ENCODE measurements at regions not wholly inside any gene's neighbourhood (a gene's known extent, or its start where the extent isn't known, plus 50 kb on each side); places are given as distances from the start of the nearest gene placed in this dataset.

DNA sequence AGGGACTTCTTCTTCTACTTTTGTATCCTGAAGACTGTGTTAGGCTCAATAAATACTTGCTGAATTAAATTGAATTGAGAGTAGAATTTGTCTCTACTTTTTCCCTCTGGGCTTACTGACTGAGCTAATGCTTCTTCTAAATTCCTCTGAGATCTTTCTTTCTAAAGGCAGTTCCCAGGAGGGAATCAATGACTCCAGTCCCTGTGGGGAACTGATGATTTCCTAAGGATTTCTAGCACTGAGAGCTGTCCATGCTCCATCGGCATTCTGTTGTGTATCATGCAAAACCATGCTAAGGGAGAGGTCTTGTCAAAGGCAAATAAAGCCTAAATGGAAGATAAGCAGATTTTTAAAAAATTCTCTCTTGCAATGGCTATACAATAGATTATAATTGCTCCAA, 148.8 kb upstream of the KIRREL3 start:
- TF ChIP-seq, protein P1, sequence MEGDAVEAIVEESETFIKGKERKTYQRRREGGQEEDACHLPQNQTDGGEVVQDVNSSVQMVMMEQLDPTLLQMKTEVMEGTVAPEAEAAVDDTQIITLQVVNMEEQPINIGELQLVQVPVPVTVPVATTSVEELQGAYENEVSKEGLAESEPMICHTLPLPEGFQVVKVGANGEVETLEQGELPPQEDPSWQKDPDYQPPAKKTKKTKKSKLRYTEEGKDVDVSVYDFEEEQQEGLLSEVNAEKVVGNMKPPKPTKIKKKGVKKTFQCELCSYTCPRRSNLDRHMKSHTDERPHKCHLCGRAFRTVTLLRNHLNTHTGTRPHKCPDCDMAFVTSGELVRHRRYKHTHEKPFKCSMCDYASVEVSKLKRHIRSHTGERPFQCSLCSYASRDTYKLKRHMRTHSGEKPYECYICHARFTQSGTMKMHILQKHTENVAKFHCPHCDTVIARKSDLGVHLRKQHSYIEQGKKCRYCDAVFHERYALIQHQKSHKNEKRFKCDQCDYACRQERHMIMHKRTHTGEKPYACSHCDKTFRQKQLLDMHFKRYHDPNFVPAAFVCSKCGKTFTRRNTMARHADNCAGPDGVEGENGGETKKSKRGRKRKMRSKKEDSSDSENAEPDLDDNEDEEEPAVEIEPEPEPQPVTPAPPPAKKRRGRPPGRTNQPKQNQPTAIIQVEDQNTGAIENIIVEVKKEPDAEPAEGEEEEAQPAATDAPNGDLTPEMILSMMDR (IDR thresholded peaks at IDR 0.05) = no peak
- TF ChIP-seq POLR2A (IDR thresholded peaks at IDR 0.05) = no peak
